GM23248 (cell line): ENCODE measurements at regions not wholly inside any gene's neighbourhood (a gene's known extent, or its start where the extent isn't known, plus 50 kb on each side); places are given as distances from the start of the nearest gene placed in this dataset.

Experiments used
- EZH2 ChIP-seq: fragments of 200-600 bp; sonication (generic); IDR thresholded peaks from 2 replicates; pipeline ENCODE4 v1.6.1; 2018; ENCODE audit warnings: antibody characterized with exemption, mild to moderate bottlenecking; ENCODE audit not compliant: insufficient read depth, poor library complexity, severe bottlenecking
- EZH2phosphoT487 ChIP-seq: fragments of 200-600 bp; sonication (generic); IDR thresholded peaks from 2 replicates; pipeline ENCODE4 v1.6.1; 2018; ENCODE audit warnings: antibody characterized with exemption, moderate library complexity, mild to moderate bottlenecking, low read depth; ENCODE audit not compliant: insufficient read depth

DNA sequence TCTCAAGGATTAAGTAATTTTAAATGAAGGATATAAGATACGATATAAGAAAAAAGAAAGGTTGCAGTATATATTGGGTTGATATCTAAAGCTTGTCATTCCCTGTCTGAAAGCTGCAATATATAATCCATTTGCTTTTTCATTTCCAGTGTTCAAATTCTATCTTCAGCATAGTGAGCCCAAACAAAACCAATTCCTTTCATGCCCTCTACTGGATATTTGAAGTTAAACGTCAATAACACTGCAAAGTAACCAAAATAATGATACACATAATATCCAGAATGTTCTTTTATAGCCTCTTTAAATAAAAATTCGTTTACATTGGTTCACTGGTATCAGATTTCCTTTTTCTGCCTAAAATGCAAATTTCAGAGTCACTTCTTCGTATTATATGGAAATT, 64.5 kb upstream of the DAAM1 start:
- no peak for TF ChIP-seq EZH2
- no peak for TF ChIP-seq EZH2phosphoT487
